ENCODE measurements at regions not wholly inside any gene's neighbourhood (a gene's known extent, or its start where the extent isn't known, plus 50 kb on each side); places are given as distances from the start of the nearest gene placed in this dataset.

DNA sequence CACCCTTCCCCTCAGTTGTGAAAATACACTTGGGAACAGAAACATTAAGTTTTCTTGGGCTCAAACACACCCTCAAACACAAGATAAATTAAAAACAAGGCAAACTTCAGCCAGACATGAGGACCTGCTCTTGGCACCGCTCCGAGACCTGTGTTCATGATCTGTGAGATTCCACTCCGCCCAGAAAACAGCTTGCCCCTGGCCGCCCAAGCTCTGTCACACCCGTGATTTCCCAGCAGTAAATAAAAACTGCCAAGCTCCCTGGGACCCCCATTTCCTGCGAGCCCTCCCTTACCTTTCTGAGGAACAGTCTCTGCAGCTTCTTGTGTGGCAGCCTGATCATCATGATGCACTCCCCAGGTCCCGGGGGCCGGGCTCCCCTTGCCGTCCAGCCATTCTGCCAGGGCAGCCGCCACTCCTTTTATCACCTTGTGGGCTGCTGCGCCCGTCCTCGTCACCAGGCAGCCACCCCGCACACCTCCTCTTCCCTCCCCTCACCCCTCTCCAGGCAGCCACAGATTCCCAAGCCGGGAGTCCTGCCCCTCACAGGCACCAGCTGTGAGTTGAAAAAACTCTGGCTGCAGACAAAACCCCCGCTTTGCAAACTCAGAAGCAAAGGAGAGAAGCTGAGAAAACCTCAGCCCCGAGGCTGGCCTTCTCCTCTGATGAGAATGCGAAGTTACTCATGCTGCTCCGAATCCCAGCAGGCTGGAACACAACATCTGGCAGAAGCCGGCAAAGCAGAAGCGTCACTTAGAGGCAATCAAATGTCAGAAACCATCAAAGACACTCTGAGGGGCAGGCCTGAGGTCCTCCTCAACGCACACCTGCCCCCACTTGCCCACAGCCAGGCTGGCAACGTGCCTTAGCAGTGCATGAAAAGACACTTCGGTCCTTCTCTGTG, 130.4 kb upstream of the RPS6KA2 start:
- no peak for TF ChIP-seq ZBTB7A (tag by site-specific recombination; IDR thresholded peaks at IDR 0.05; ENCODE audit: low read depth)
- no peak for TF ChIP-seq MZF1 (tag by site-specific recombination; IDR thresholded peaks at IDR 0.05; ENCODE audit: borderline replicate concordance)
- TF ChIP-seq KLF9 (tag by site-specific recombination; IDR thresholded peaks at IDR 0.05; ENCODE audit: low read depth), result no peak

Data from HEK293 (cell line).